GM12878 (cell line): ENCODE measurements at regions not wholly inside any gene's neighbourhood (a gene's known extent, or its start where the extent isn't known, plus 50 kb on each side); places are given as distances from the start of the nearest gene placed in this dataset.

ENCODE experiments used
- ATAC-seq: fragments of 200-7000 bp; cut with Tn5 transposase; 3 replicates; pipeline ENCODE4 v1.9.1; 2020; ENCODE audit warnings: mild to moderate bottlenecking, moderate library complexity
- BruUV-seq: library from RNA; stranded (reverse); fragments of 400-500 nt; replicated peaks from 2 replicates; lab custom pipeline; 2021; lab: Mats Ljungman, UMichigan
- CTCF ChIA-PET: fragments of 300-600 bp; sonication (Branson Sonifier 250); formaldehyde crosslinking; extraction: SDS; loops from one replicate; lab custom pipeline; 2021; ENCODE audit warnings: inconsistent platforms; lab: Yijun Ruan, JAX
- POLR2A ChIA-PET: fragments of 350-600 bp; formaldehyde crosslinking; extraction: SDS; loops from one replicate; lab custom pipeline; 2021; ENCODE audit warnings: inconsistent platforms; lab: Charles Lee
- RAD21 ChIA-PET: fragments of 300-600 bp; sonication (Branson Sonifier 250); formaldehyde crosslinking; loops from one replicate; lab custom pipeline; 2023; ENCODE audit warnings: antibody characterized with exemption; ENCODE audit not compliant: unreplicated experiment; lab: Charles Lee
- SMC1A ChIA-PET: fragments of 300-600 bp; sonication (Branson Sonifier 250); formaldehyde crosslinking; loops from one replicate; lab custom pipeline; 2023; ENCODE audit not compliant: unreplicated experiment, uncharacterized antibody; lab: Charles Lee
- DNase-seq: peaks from one replicate; pipeline ENCODE4 v3.0.0-alpha.2; 2011; ENCODE audit warnings: low read depth, low spot score
- FAIRE-seq: peaks from 3 replicates; lab custom pipeline; 2011; peaks lifted over from hg19 to GRCh38; lab: Jason Lieb, UNC
- H2AFZ ChIP-seq: 2 replicates; pipeline ENCODE4 v1.6.0; 2011; ENCODE audit warnings: low read depth, low read length, control low read depth; ENCODE audit not compliant: control insufficient read depth
- H3K27ac ChIP-seq: 2 replicates; pipeline ENCODE4 v1.5.1; 2011; ENCODE audit warnings: control low read depth; ENCODE audit not compliant: control insufficient read depth, insufficient read depth
- H3K27me3 ChIP-seq, 2 experiments: replicated peaks in 1 of 2; 2 replicates each; pipeline versions ENCODE4 v1.6.0 to v1.6.1; 2011; ENCODE audit warnings: low read length in 1 of 2; ENCODE audit not compliant: control insufficient read depth in 2 of 2, insufficient read depth in 2 of 2
- H3K36me3 ChIP-seq, 2 experiments: 2 replicates each; pipeline ENCODE4 v1.5.1; 2011; ENCODE audit warnings: low read length in 1 of 2; ENCODE audit not compliant: control insufficient read depth in 2 of 2, insufficient read depth in 2 of 2
- H3K4me1 ChIP-seq: 2 replicates; pipeline ENCODE4 v1.6.1; 2011; ENCODE audit warnings: mild to moderate bottlenecking, low read length, moderate library complexity, mixed read lengths; ENCODE audit not compliant: control insufficient read depth, insufficient read depth
- H3K4me2 ChIP-seq: 2 replicates; pipeline ENCODE4 v1.6.0; 2011; ENCODE audit warnings: control low read depth; ENCODE audit not compliant: control insufficient read depth, insufficient read depth
- H3K4me3 ChIP-seq: fragments of 200-600 bp; sonication (generic); 2 replicates; pipeline ENCODE4 v1.5.1; 2016
- H3K79me2 ChIP-seq: 2 replicates; pipeline ENCODE4 v1.6.0; 2011; ENCODE audit warnings: low read length; ENCODE audit not compliant: control insufficient read depth, insufficient read depth
- H3K9ac ChIP-seq: 2 replicates; pipeline ENCODE4 v1.8.0; 2011; ENCODE audit warnings: low read length, control low read depth, mixed read lengths; ENCODE audit not compliant: control insufficient read depth, insufficient read depth
- H3K9me3 ChIP-seq: replicated peaks from 3 replicates; pipeline ENCODE4 v1.5.1; 2011; ENCODE audit warnings: mild to moderate bottlenecking, low read length; ENCODE audit not compliant: control insufficient read depth, insufficient read depth
- H4K20me1 ChIP-seq: 2 replicates; pipeline ENCODE4 v1.6.0; 2011; ENCODE audit not compliant: control insufficient read depth, insufficient read depth
- BCL11A ChIP-seq: IDR thresholded peaks from 2 replicates; pipeline ENCODE4 v1.6.1; 2011; ENCODE audit warnings: low read depth, low read length
- CBX5 ChIP-seq: sonication (generic); IDR thresholded peaks from 2 replicates; pipeline ENCODE4 v1.6.1; 2016; ENCODE audit warnings: low read depth, moderate library complexity, mild to moderate bottlenecking, inconsistent platforms
- JUND ChIP-seq: IDR thresholded peaks from 2 replicates; pipeline ENCODE4 v1.6.1; 2012; ENCODE audit warnings: low read depth, mild to moderate bottlenecking, low read length, improper control_type of control experiment, moderate library complexity
- KLF5 ChIP-seq: fragments of 450-650 bp; IDR thresholded peaks from 2 replicates; pipeline ENCODE4 v1.6.1; 2014; ENCODE audit warnings: mild to moderate bottlenecking; ENCODE audit not compliant: partially characterized antibody
- MTA3 ChIP-seq: IDR thresholded peaks from 2 replicates; pipeline ENCODE4 v1.6.1; 2012; ENCODE audit warnings: low read length, inconsistent platforms, borderline replicate concordance
- NR2C2 ChIP-seq: IDR thresholded peaks from 2 replicates; pipeline ENCODE4 v1.6.1; 2011; ENCODE audit warnings: borderline replicate concordance, low read depth; ENCODE audit not compliant: control insufficient read depth, insufficient read length
- NR2F1 ChIP-seq: fragments of 450-650 bp; conservative IDR thresholded peaks from 2 replicates; pipeline ENCODE4 v1.6.1; 2017; ENCODE audit warnings: mild to moderate bottlenecking
- PAX5 ChIP-seq: IDR thresholded peaks from 2 replicates; pipeline ENCODE4 v1.6.1; 2011; ENCODE audit warnings: low read depth, low read length, borderline replicate concordance
- RFX5 ChIP-seq: IDR thresholded peaks from 2 replicates; pipeline ENCODE4 v1.6.1; 2011; ENCODE audit warnings: low read depth, low read length, improper control_type of control experiment
- SRF ChIP-seq, 2 experiments: IDR thresholded peaks; 2 replicates each; pipeline ENCODE4 v1.6.1; 2011; ENCODE audit warnings: low read depth in 2 of 2, low read length in 2 of 2, mild to moderate bottlenecking in 1 of 2, moderate library complexity in 1 of 2
- STAT3 ChIP-seq: IDR thresholded peaks from 2 replicates; pipeline ENCODE4 v1.6.1; 2011; ENCODE audit warnings: low read depth, low read length, improper control_type of control experiment
- TAF1 ChIP-seq: IDR thresholded peaks from 2 replicates; pipeline ENCODE4 v1.6.1; 2011; ENCODE audit warnings: mild to moderate bottlenecking, low read depth, low read length, borderline replicate concordance
- TCF3 ChIP-seq: IDR thresholded peaks from 2 replicates; pipeline ENCODE4 v1.6.1; 2012; ENCODE audit warnings: low read depth, mild to moderate bottlenecking, low read length, borderline replicate concordance; ENCODE audit not compliant: insufficient read depth
- WGBS: methylation state at CpG from one replicate; pipeline ENCODE4 v1.1.6; 2016; ENCODE audit warnings: low lambda C conversion rate; ENCODE audit not compliant: insufficient replicate concordance, insufficient coverage; ENCODE audit errors: missing lambda C conversion rate; 5-methylcytosine and 5-hydroxymethylcytosine counted together
- in situ Hi-C: fragments of 300-500 bp; cut with MboI; formaldehyde crosslinking; loops from 9 replicates; pipeline ENCODE4 v1.14.3; 2018; ENCODE audit warnings: mixed read lengths
- intact Hi-C: fragments of 100-400 bp; cut with micrococcal nuclease; formaldehyde crosslinking; loops from one replicate; pipeline ENCODE4 v1.14.2; 2022; ENCODE audit not compliant: unreplicated experiment
- TF ChIP-seq, protein P1 (sequence below): IDR thresholded peaks from 2 replicates; pipeline ENCODE4 v1.6.1; 2012; ENCODE audit warnings: low read depth, low read length, improper control_type of control experiment
- TF ChIP-seq, protein P2 (sequence below): fragments of 450-650 bp; IDR thresholded peaks from 2 replicates; pipeline ENCODE4 v1.6.1; 2017; ENCODE audit warnings: low read depth, mild to moderate bottlenecking, moderate library complexity

GRCh38 chr3:5300638-5301037 lies 113.1 kb downstream of the EDEM1 start:
- POLR2A ChIA-PET = no interaction called here
- no peaks in the 10 kb centered on the region for H4K20me1 ChIP-seq
- H3K27me3 ChIP-seq = no peaks in the 10 kb centered on the region
- H3K36me3 ChIP-seq = no peaks in the 10 kb centered on the region
- in situ Hi-C loops = loop anchor here (10.0 kb wide), 1 partner anchor 1494 kb away; no protein-coding TSS in a partner anchor
- WGBS = 97% methylated on average over 4 of the region's 4 CpGs
- H3K9me3 ChIP-seq = no peaks in the 10 kb centered on the region; the same call in 2 of the 3 replicates
- BruUV-seq = no TSS peak
- FAIRE-seq (no peak), DNase-seq (no peak), ATAC-seq (no peak)
- RAD21 ChIA-PET = interaction anchor here (3.1 kb wide), 1 partner anchor 74 kb away, joined by 13 read pairs; no protein-coding TSS in a partner anchor
- no peak overlapping the region for H3K9ac ChIP-seq
- peaks cover 14% of the 10 kb centered on the region for H3K4me1 ChIP-seq
- H3K79me2 ChIP-seq = no peaks in the 10 kb centered on the region
- H2AFZ ChIP-seq = no peak overlapping the region
- no peak for TF ChIP-seq CBX5
- no peak for TF ChIP-seq TAF1
- no peak for TF ChIP-seq STAT3
- TF ChIP-seq, protein P1, sequence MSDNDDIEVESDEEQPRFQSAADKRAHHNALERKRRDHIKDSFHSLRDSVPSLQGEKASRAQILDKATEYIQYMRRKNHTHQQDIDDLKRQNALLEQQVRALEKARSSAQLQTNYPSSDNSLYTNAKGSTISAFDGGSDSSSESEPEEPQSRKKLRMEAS = no peak
- intact Hi-C loops = no loop called here
- no peak overlapping the region for H3K4me3 ChIP-seq
- SMC1A ChIA-PET = no interaction called here
- no peak overlapping the region for H3K4me2 ChIP-seq
- CTCF ChIA-PET = interaction anchor here (2.4 kb wide), 1 partner anchor 127 kb away, joined by 6 read pairs; no protein-coding TSS in a partner anchor
- no peak overlapping the region for H3K27ac ChIP-seq

- no peak for ATAC-seq
- intact Hi-C loops = no loop called here
- no TSS peak for BruUV-seq
- TF ChIP-seq JUND (no peak), NR2C2 (no peak), PAX5 (no peak), SRF (IDR thresholded peaks at IDR 0.05; ENCODE audit: low read depth in 2 of 2, low read length in 2 of 2) (no peak), TCF3 (no peak), RFX5 (no peak), KLF5 (no peak), BCL11A (no peak), NR2F1 (no peak), MTA3 (no peak)
- TF ChIP-seq, protein P2, sequence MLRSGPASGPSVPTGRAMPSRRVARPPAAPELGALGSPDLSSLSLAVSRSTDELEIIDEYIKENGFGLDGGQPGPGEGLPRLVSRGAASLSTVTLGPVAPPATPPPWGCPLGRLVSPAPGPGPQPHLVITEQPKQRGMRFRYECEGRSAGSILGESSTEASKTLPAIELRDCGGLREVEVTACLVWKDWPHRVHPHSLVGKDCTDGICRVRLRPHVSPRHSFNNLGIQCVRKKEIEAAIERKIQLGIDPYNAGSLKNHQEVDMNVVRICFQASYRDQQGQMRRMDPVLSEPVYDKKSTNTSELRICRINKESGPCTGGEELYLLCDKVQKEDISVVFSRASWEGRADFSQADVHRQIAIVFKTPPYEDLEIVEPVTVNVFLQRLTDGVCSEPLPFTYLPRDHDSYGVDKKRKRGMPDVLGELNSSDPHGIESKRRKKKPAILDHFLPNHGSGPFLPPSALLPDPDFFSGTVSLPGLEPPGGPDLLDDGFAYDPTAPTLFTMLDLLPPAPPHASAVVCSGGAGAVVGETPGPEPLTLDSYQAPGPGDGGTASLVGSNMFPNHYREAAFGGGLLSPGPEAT = no peak
These were observed 114.3 kb downstream of the EDEM1 start for GRCh38 chr3:5301651-5302297.

More at GRCh38 chr3:5301651-5302297, 114.3 kb downstream of the EDEM1 start:
- no peak for DNase-seq
- Histone ChIP-seq H3K79me2 (no peaks in the 10 kb centered on the region), H3K9me3 (no peaks in the 10 kb centered on the region), H4K20me1 (no peaks in the 10 kb centered on the region), H3K4me3 (no peak overlapping the region), H3K36me3 (no peaks in the 10 kb centered on the region), H2AFZ (no peak overlapping the region), H3K27me3 (no peaks in the 10 kb centered on the region), H3K4me1 (peaks cover 14% of the 10 kb centered on the region), H3K9ac (no peak overlapping the region), H3K4me2 (no peak overlapping the region), H3K27ac (no peak overlapping the region)
- ChIA-PET RAD21 (no interaction called here), CTCF (interaction anchor here (0.8 to 2.4 kb wide), 2 partner anchors 126 to 163 kb away, joined by 3 to 6 read pairs; no protein-coding TSS in a partner anchor), SMC1A (no interaction called here), POLR2A (interaction anchor here (1.0 kb wide), 1 partner anchor 8 kb away, joined by 4 read pairs; no protein-coding TSS in a partner anchor)
- no peak for FAIRE-seq
- in situ Hi-C loops = loop anchor here (10.0 kb wide), 1 partner anchor 1493 kb away; no protein-coding TSS in a partner anchor
- WGBS = 66% methylated on average over 7 of the region's 7 CpGs
